Peyer's patch (tissue), 4 donors: ENCODE measurements at regions not wholly inside any gene's neighbourhood (a gene's known extent, or its start where the extent isn't known, plus 50 kb on each side); places are given as distances from the start of the nearest gene placed in this dataset.

Experiments used
- CTCF ChIP-seq, 6 experiments: fragments of 450-650 bp in 4 of 6; fragments of 200-600 bp in 2 of 6; sonication (generic) in 1 of 6; IDR thresholded peaks; one replicate each; pipeline ENCODE4 v1.5.1; 2017 to 2019; ENCODE audit warnings: antibody characterized with exemption in 6 of 6, mild to moderate bottlenecking in 3 of 6, moderate library complexity in 1 of 6
- POLR2A ChIP-seq, 2 donors: fragments of 450-650 bp; IDR thresholded peaks; one replicate each; pipeline ENCODE4 v1.5.1; 2017; ENCODE audit warnings: antibody characterized with exemption in 2 of 2, mild to moderate bottlenecking in 2 of 2, moderate library complexity in 2 of 2

- no peak for TF ChIP-seq CTCF (IDR thresholded peaks at IDR 0.05)
- no peak for TF ChIP-seq POLR2A (IDR thresholded peaks at IDR 0.05)
Measured at GRCh38 chr17:31715446-31715845, 143.6 kb downstream of the COPRS start.
